ENCODE measurements at regions not wholly inside any gene's neighbourhood (a gene's known extent, or its start where the extent isn't known, plus 50 kb on each side); places are given as distances from the start of the nearest gene placed in this dataset.

GRCh38 chr9:20087481-20087880 lies 298.6 kb upstream of the SLC24A2 start:
- no peaks in the 10 kb centered on the region for H3K36me3 ChIP-seq (replicated peaks in 1 of 2; ENCODE audit: control extremely low read depth in 1 of 2, control insufficient read depth in 1 of 2, extremely low read depth in 1 of 2, insufficient read depth in 2 of 2, low read length in 1 of 2)
- H3K9me3 ChIP-seq (ENCODE audit: control extremely low read depth in 1 of 3, control insufficient read depth in 2 of 3, insufficient read depth in 1 of 3, low read length in 2 of 3): peaks cover 0 to 10% (median 0%) of the 10 kb centered on the region in 3 donors
- no peak overlapping the region for H2AFZ ChIP-seq (ENCODE audit: insufficient read depth, low read depth, low read length, poor library complexity, severe bottlenecking)
- no peak overlapping the region for H3K4me3 ChIP-seq (ENCODE audit: control extremely low read depth in 1 of 5, extremely low read depth in 1 of 5, insufficient read depth in 1 of 5, low read depth in 2 of 5, low read length in 4 of 5)
- H3K4me1 ChIP-seq (ENCODE audit: control insufficient read depth in 2 of 2, insufficient read depth in 2 of 2, low read length in 2 of 2): peaks cover 4 to 7% of the 10 kb centered on the region in 2 donors
- CTCF ChIA-PET: no interaction called here
- no peaks in the 10 kb centered on the region for H4K20me1 ChIP-seq (ENCODE audit: control insufficient read depth, insufficient read depth, low read length, poor library complexity, severe bottlenecking)
- H3K4me2 ChIP-seq (replicated peaks; ENCODE audit: low read depth, low read length, poor library complexity, severe bottlenecking): no peak overlapping the region
- intact Hi-C loops (cut with micrococcal nuclease): no loop called here
- TF ChIP-seq, protein P1, sequence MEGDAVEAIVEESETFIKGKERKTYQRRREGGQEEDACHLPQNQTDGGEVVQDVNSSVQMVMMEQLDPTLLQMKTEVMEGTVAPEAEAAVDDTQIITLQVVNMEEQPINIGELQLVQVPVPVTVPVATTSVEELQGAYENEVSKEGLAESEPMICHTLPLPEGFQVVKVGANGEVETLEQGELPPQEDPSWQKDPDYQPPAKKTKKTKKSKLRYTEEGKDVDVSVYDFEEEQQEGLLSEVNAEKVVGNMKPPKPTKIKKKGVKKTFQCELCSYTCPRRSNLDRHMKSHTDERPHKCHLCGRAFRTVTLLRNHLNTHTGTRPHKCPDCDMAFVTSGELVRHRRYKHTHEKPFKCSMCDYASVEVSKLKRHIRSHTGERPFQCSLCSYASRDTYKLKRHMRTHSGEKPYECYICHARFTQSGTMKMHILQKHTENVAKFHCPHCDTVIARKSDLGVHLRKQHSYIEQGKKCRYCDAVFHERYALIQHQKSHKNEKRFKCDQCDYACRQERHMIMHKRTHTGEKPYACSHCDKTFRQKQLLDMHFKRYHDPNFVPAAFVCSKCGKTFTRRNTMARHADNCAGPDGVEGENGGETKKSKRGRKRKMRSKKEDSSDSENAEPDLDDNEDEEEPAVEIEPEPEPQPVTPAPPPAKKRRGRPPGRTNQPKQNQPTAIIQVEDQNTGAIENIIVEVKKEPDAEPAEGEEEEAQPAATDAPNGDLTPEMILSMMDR (IDR thresholded peaks at IDR 0.05): no peak
- no peak for TF ChIP-seq EZH2 (IDR thresholded peaks at IDR 0.05; ENCODE audit: borderline replicate concordance, insufficient read depth, low read depth, low read length, poor library complexity, severe bottlenecking)
- WGBS (ENCODE audit: insufficient coverage): 40% methylated on average over 1 of the region's 1 CpG
- Mint-ChIP-seq H3K4me3 (no peak overlapping the region), H3K27ac (no peak overlapping the region), H3K4me1 (peaks cover 6% of the 10 kb centered on the region), H3K27me3 (peaks cover 4% of the 10 kb centered on the region), H3K9me3 (ENCODE audit: insufficient read depth) (no peaks in the 10 kb centered on the region)
- H3K9ac ChIP-seq (ENCODE audit: low read length): no peak overlapping the region
- DNase-seq: no peak
- no peak overlapping the region for H3K27ac ChIP-seq (ENCODE audit: low read length in 2 of 2)
- ATAC-seq (ENCODE audit: low read depth): no peak
- no peaks in the 10 kb centered on the region for H3K27me3 ChIP-seq (replicated peaks in 1 of 4; ENCODE audit: control extremely low read depth in 1 of 4, control insufficient read depth in 3 of 4, insufficient read depth in 4 of 4, low read length in 3 of 4)
- POLR2A ChIA-PET: no interaction called here
- no peaks in the 10 kb centered on the region for H3K79me2 ChIP-seq (ENCODE audit: control insufficient read depth, insufficient read depth, low read length)

GRCh38 chr9:20085842-20086241 lies 297.0 kb upstream of the SLC24A2 start:
- CTCF ChIA-PET: no interaction called here
- TF ChIP-seq EZH2 (IDR thresholded peaks at IDR 0.05; ENCODE audit: borderline replicate concordance, insufficient read depth, low read depth, low read length, poor library complexity, severe bottlenecking): no peak
- TF ChIP-seq, protein P1 (IDR thresholded peaks at IDR 0.05): no peak
- Histone ChIP-seq H3K4me2 (replicated peaks; ENCODE audit: low read depth, low read length, poor library complexity, severe bottlenecking) (no peak overlapping the region), H4K20me1 (ENCODE audit: control insufficient read depth, insufficient read depth, low read length, poor library complexity, severe bottlenecking) (no peaks in the 10 kb centered on the region), H3K4me3 (ENCODE audit: control extremely low read depth in 1 of 5, extremely low read depth in 1 of 5, insufficient read depth in 1 of 5, low read depth in 2 of 5, low read length in 4 of 5) (no peak overlapping the region), H3K27ac (ENCODE audit: low read length in 2 of 2) (no peak overlapping the region), H3K9ac (ENCODE audit: low read length) (no peak overlapping the region), H3K27me3 (replicated peaks in 1 of 4; ENCODE audit: control extremely low read depth in 1 of 4, control insufficient read depth in 3 of 4, insufficient read depth in 4 of 4, low read length in 3 of 4) (no peaks in the 10 kb centered on the region), H3K9me3 (ENCODE audit: control extremely low read depth in 1 of 3, control insufficient read depth in 2 of 3, insufficient read depth in 1 of 3, low read length in 2 of 3) (peaks cover 0 to 10% (median 0%) of the 10 kb centered on the region in 3 donors), H3K4me1 (ENCODE audit: control insufficient read depth in 2 of 2, insufficient read depth in 2 of 2, low read length in 2 of 2) (peaks cover 4 to 7% of the 10 kb centered on the region in 2 donors), H3K79me2 (ENCODE audit: control insufficient read depth, insufficient read depth, low read length) (no peaks in the 10 kb centered on the region), H2AFZ (ENCODE audit: insufficient read depth, low read depth, low read length, poor library complexity, severe bottlenecking) (no peak overlapping the region), H3K36me3 (replicated peaks in 1 of 2; ENCODE audit: control extremely low read depth in 1 of 2, control insufficient read depth in 1 of 2, extremely low read depth in 1 of 2, insufficient read depth in 2 of 2, low read length in 1 of 2) (no peaks in the 10 kb centered on the region)
- intact Hi-C loops (cut with micrococcal nuclease): no loop called here
- peaks cover 6% of the 10 kb centered on the region for H3K4me1 Mint-ChIP-seq
- no CpG with 5 or more reads among the region's 1 CpG for WGBS (ENCODE audit: insufficient coverage)
- no peaks in the 10 kb centered on the region for H3K9me3 Mint-ChIP-seq (ENCODE audit: insufficient read depth)
- POLR2A ChIA-PET: no interaction called here
- H3K27me3 Mint-ChIP-seq: peaks cover 4% of the 10 kb centered on the region
- no peak overlapping the region for H3K4me3 Mint-ChIP-seq
- DNase-seq: no peak
- no peak for ATAC-seq (ENCODE audit: low read depth)
- no peak overlapping the region for H3K27ac Mint-ChIP-seq

All from B cell (primary cell).